ENCODE measurements at regions not wholly inside any gene's neighbourhood (a gene's known extent, or its start where the extent isn't known, plus 50 kb on each side); places are given as distances from the start of the nearest gene placed in this dataset.

GRCh38 chr2:150374492-150374891 lies 113.0 kb downstream of the RND3 start:
- no peak overlapping the region for H3K9ac ChIP-seq (ENCODE audit: low read length)
- H4K20me1 ChIP-seq (ENCODE audit: insufficient read depth, low read length) = no peaks in the 10 kb centered on the region
- no peaks in the 10 kb centered on the region for H3K4me1 ChIP-seq (ENCODE audit: insufficient read depth, low read length, severe bottlenecking)
- H3K36me3 ChIP-seq (ENCODE audit: insufficient read depth, low read length) = no peaks in the 10 kb centered on the region
- H3K4me3 ChIP-seq (ENCODE audit: low read depth, low read length, poor library complexity, severe bottlenecking) = no peak overlapping the region
- TF ChIP-seq, protein P1, sequence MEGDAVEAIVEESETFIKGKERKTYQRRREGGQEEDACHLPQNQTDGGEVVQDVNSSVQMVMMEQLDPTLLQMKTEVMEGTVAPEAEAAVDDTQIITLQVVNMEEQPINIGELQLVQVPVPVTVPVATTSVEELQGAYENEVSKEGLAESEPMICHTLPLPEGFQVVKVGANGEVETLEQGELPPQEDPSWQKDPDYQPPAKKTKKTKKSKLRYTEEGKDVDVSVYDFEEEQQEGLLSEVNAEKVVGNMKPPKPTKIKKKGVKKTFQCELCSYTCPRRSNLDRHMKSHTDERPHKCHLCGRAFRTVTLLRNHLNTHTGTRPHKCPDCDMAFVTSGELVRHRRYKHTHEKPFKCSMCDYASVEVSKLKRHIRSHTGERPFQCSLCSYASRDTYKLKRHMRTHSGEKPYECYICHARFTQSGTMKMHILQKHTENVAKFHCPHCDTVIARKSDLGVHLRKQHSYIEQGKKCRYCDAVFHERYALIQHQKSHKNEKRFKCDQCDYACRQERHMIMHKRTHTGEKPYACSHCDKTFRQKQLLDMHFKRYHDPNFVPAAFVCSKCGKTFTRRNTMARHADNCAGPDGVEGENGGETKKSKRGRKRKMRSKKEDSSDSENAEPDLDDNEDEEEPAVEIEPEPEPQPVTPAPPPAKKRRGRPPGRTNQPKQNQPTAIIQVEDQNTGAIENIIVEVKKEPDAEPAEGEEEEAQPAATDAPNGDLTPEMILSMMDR (IDR thresholded peaks at IDR 0.05; ENCODE audit: low read length) = no peak
- no peak for TF ChIP-seq EZH2 (IDR thresholded peaks at IDR 0.05; ENCODE audit: borderline replicate concordance, low read length)
- no peak overlapping the region for H3K27ac ChIP-seq (ENCODE audit: low read depth, low read length, poor library complexity, severe bottlenecking)
- no peaks in the 10 kb centered on the region for H3F3A ChIP-seq (ENCODE audit: insufficient read depth, low read length)
- no peak overlapping the region for H2AFZ ChIP-seq (ENCODE audit: low read length)
- no peaks in the 10 kb centered on the region for H3K27me3 ChIP-seq (ENCODE audit: insufficient read depth, low read length)
- no peaks in the 10 kb centered on the region for H3K9me2 ChIP-seq (ENCODE audit: low read depth, low read length)
- no peaks in the 10 kb centered on the region for H3K9me3 ChIP-seq (ENCODE audit: low read length)
- H3K4me2 ChIP-seq (ENCODE audit: low read length) = no peak overlapping the region
- H3K79me2 ChIP-seq (ENCODE audit: insufficient read depth, low read length) = no peaks in the 10 kb centered on the region

GRCh38 chr2:150373374-150373773 lies 114.1 kb downstream of the RND3 start:
- no peaks in the 10 kb centered on the region for H3K36me3 ChIP-seq (ENCODE audit: insufficient read depth, low read length)

DNA sequence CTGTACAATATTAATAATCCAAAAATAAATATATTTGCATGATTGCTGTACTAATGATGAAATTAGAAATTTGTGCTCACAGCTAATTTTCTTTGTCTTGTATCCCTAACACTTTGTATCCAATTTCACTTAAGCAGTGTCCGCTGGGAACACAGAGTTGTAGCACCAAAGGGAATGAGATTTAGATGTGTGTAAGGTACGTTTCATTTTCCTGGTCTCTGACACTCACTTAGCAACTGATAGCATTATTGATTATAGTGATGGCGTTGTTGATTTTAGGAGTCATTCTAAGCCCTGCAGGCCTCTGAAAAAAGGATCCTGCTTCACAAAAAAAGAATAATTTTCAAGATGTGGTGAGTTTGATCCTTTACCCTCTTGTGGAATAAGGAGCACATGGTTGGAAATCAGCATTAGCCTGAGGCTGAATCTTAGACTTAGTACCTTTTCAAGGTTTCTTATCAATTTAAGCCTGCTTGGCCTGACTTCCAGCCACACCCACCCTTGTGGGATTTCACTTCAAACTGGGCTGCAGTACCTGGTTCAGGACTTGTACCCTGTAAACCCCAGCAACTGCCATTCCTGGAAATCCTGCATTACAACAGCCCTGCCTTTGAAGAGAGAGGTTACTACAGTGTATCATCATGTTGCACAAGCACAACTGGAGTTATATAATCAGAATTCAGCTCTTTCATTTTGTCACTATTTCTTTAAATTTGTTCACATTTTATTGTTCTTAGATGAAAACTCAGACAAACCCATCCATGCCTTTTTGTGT lies 116.2 kb downstream of the RND3 start:
- no peaks in the 10 kb centered on the region for H3K79me2 ChIP-seq (ENCODE audit: insufficient read depth, low read length)
- TF ChIP-seq EZH2 (IDR thresholded peaks at IDR 0.05; ENCODE audit: borderline replicate concordance, low read length) = no peak
- TF ChIP-seq, protein P1 (IDR thresholded peaks at IDR 0.05; ENCODE audit: low read length) = no peak
- no peak overlapping the region for H3K4me3 ChIP-seq (ENCODE audit: low read depth, low read length, poor library complexity, severe bottlenecking)
- no peaks in the 10 kb centered on the region for H3K36me3 ChIP-seq (ENCODE audit: insufficient read depth, low read length)
- H4K20me1 ChIP-seq (ENCODE audit: insufficient read depth, low read length) = no peaks in the 10 kb centered on the region
- no peaks in the 10 kb centered on the region for H3K9me3 ChIP-seq (ENCODE audit: low read length)
- H3K9me2 ChIP-seq (ENCODE audit: low read depth, low read length) = no peaks in the 10 kb centered on the region
- H3K27me3 ChIP-seq (ENCODE audit: insufficient read depth, low read length) = no peaks in the 10 kb centered on the region
- no peak overlapping the region for H3K4me2 ChIP-seq (ENCODE audit: low read length)
- no peak overlapping the region for H3K27ac ChIP-seq (ENCODE audit: low read depth, low read length, poor library complexity, severe bottlenecking)
- no peak overlapping the region for H3K9ac ChIP-seq (ENCODE audit: low read length)
- H3F3A ChIP-seq (ENCODE audit: insufficient read depth, low read length) = no peaks in the 10 kb centered on the region
- no peak overlapping the region for H2AFZ ChIP-seq (ENCODE audit: low read length)
- no peaks in the 10 kb centered on the region for H3K4me1 ChIP-seq (ENCODE audit: insufficient read depth, low read length, severe bottlenecking)

More at GRCh38 chr2:150373374-150373773, 114.1 kb downstream of the RND3 start:
- no peaks in the 10 kb centered on the region for H3K9me3 ChIP-seq (ENCODE audit: low read length)
- no peak for TF ChIP-seq EZH2 (IDR thresholded peaks at IDR 0.05; ENCODE audit: borderline replicate concordance, low read length)
- TF ChIP-seq, protein P1 (IDR thresholded peaks at IDR 0.05; ENCODE audit: low read length) = no peak
- H3K4me1 ChIP-seq (ENCODE audit: insufficient read depth, low read length, severe bottlenecking) = no peaks in the 10 kb centered on the region
- no peak overlapping the region for H3K9ac ChIP-seq (ENCODE audit: low read length)
- no peak overlapping the region for H3K27ac ChIP-seq (ENCODE audit: low read depth, low read length, poor library complexity, severe bottlenecking)
- no peaks in the 10 kb centered on the region for H4K20me1 ChIP-seq (ENCODE audit: insufficient read depth, low read length)
- no peaks in the 10 kb centered on the region for H3K27me3 ChIP-seq (ENCODE audit: insufficient read depth, low read length)
- H3K4me2 ChIP-seq (ENCODE audit: low read length) = no peak overlapping the region
- no peak overlapping the region for H3K4me3 ChIP-seq (ENCODE audit: low read depth, low read length, poor library complexity, severe bottlenecking)
- no peaks in the 10 kb centered on the region for H3K79me2 ChIP-seq (ENCODE audit: insufficient read depth, low read length)
- H3F3A ChIP-seq (ENCODE audit: insufficient read depth, low read length) = no peaks in the 10 kb centered on the region
- no peaks in the 10 kb centered on the region for H3K9me2 ChIP-seq (ENCODE audit: low read depth, low read length)
- no peak overlapping the region for H2AFZ ChIP-seq (ENCODE audit: low read length)
